Trophoblast cell (in vitro differentiated cells and primary cell): ENCODE measurements at regions not wholly inside any gene's neighbourhood (a gene's known extent, or its start where the extent isn't known, plus 50 kb on each side); places are given as distances from the start of the nearest gene placed in this dataset.

Source experiments
- DNase-seq, 2 donors: peaks; one replicate each; pipeline ENCODE4 v3.0.0-alpha.2; 2016
- H2AFZ ChIP-seq: 2 replicates; pipeline ENCODE4 v1.6.1; 2013; ENCODE audit warnings: low read length, moderate library complexity, mild to moderate bottlenecking; ENCODE audit not compliant: insufficient read depth, poor library complexity
- H2AK5ac ChIP-seq: 2 replicates; pipeline ENCODE4 v1.6.1; 2013; ENCODE audit warnings: mild to moderate bottlenecking, low read length
- H2BK120ac ChIP-seq: 2 replicates; pipeline ENCODE4 v1.6.1; 2013; ENCODE audit warnings: low read length, mild to moderate bottlenecking, moderate library complexity; ENCODE audit not compliant: insufficient read depth, poor library complexity
- H2BK12ac ChIP-seq: 2 replicates; pipeline ENCODE4 v1.6.1; 2013; ENCODE audit warnings: mild to moderate bottlenecking, low read length, moderate library complexity
- H2BK5ac ChIP-seq: 2 replicates; pipeline ENCODE4 v1.6.1; 2013; ENCODE audit warnings: low read length, low read depth, moderate library complexity, mild to moderate bottlenecking; ENCODE audit not compliant: poor library complexity
- H3K14ac ChIP-seq: 2 replicates; pipeline ENCODE4 v1.6.1; 2013; ENCODE audit warnings: mild to moderate bottlenecking, low read length
- H3K18ac ChIP-seq: 2 replicates; pipeline ENCODE4 v1.6.1; 2013; ENCODE audit warnings: mild to moderate bottlenecking, low read length
- H3K23ac ChIP-seq: 2 replicates; pipeline ENCODE4 v1.6.1; 2013; ENCODE audit warnings: low read length
- H3K27ac ChIP-seq: 2 replicates; pipeline ENCODE4 v1.5.1; 2013; ENCODE audit warnings: low read depth, mild to moderate bottlenecking, inconsistent platforms, low read length, moderate library complexity
- H3K27me3 ChIP-seq: 2 replicates; pipeline ENCODE4 v1.6.1; 2013; ENCODE audit warnings: inconsistent platforms, mild to moderate bottlenecking, low read length, moderate library complexity; ENCODE audit not compliant: insufficient read depth
- H3K36me3 ChIP-seq, 2 experiments: 1 replicate in 1 of 2; 2 replicates in 1 of 2; pipeline ENCODE4 v1.6.1; 2013; ENCODE audit warnings: low read length in 2 of 2, mild to moderate bottlenecking in 2 of 2, moderate library complexity in 1 of 2; ENCODE audit not compliant: insufficient read depth in 2 of 2, control insufficient read depth in 1 of 2
- H3K4ac ChIP-seq: 2 replicates; pipeline ENCODE4 v1.6.1; 2013; ENCODE audit warnings: low read depth, mild to moderate bottlenecking, low read length, moderate library complexity
- H3K4me1 ChIP-seq, 2 experiments: 1 replicate in 1 of 2; 2 replicates in 1 of 2; pipeline ENCODE4 v1.6.1; 2013; ENCODE audit warnings: low read length in 2 of 2, mild to moderate bottlenecking in 2 of 2, moderate library complexity in 1 of 2; ENCODE audit not compliant: insufficient read depth in 2 of 2, control insufficient read depth in 1 of 2
- H3K4me2 ChIP-seq: 2 replicates; pipeline ENCODE4 v1.6.1; 2013; ENCODE audit warnings: inconsistent platforms, mild to moderate bottlenecking, low read length, moderate library complexity
- H3K4me3 ChIP-seq: 2 replicates; pipeline ENCODE4 v1.5.1; 2013; ENCODE audit warnings: mild to moderate bottlenecking, low read depth, low read length, inconsistent platforms
- H3K79me1 ChIP-seq: one replicate; pipeline ENCODE4 v1.6.1; 2013; ENCODE audit warnings: low read length
- H3K79me2 ChIP-seq: 2 replicates; pipeline ENCODE4 v1.6.1; 2013; ENCODE audit warnings: low read length, mild to moderate bottlenecking; ENCODE audit not compliant: control insufficient read depth, insufficient read depth, poor library complexity
- H3K9ac ChIP-seq: 2 replicates; pipeline ENCODE4 v1.6.1; 2013; ENCODE audit warnings: mild to moderate bottlenecking, low read length
- H3K9me3 ChIP-seq: 2 replicates; pipeline ENCODE4 v1.6.1; 2013; ENCODE audit warnings: low read depth, mild to moderate bottlenecking, control low read depth, inconsistent platforms, low read length; ENCODE audit not compliant: insufficient read depth
- H4K12ac ChIP-seq: 2 replicates; pipeline ENCODE4 v1.6.1; 2013; ENCODE audit warnings: low read depth, mild to moderate bottlenecking, low read length, moderate library complexity
- H4K8ac ChIP-seq: 2 replicates; pipeline ENCODE4 v1.6.1; 2013; ENCODE audit warnings: low read depth, mild to moderate bottlenecking, low read length, moderate library complexity
- H4K91ac ChIP-seq: one replicate; pipeline ENCODE4 v1.6.1; 2013; ENCODE audit warnings: low read depth, mild to moderate bottlenecking, low read length, moderate library complexity
- WGBS: extraction: QIAGEN DNeasy Blood & Tissue Kit; methylation state at CpG from one replicate; pipeline ENCODE4 v1.1.7; 2013; ENCODE audit warnings: missing lambda C conversion rate; ENCODE audit not compliant: insufficient read length, insufficient coverage; ENCODE audit errors: extremely low coverage; 5-methylcytosine and 5-hydroxymethylcytosine counted together

DNA sequence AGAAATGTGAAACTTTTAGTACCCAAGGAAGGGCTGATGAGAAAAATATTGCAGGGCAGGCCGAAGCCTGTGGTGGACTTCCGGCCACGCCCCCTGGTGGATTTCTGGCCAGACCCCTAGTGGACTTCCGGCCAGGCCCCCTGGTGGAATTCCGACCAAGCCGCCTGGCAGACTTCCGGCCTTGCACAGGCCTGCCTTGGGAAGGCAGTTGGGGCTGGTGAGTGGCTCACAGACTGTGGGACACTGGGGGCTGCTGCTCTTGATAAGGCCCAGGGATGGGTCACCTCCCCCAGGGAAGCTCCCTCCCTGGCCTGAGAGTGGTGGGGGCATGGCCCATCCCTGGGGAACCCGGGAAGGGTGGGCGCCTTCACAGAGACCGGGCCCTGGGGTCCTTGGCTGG is 116.4 kb upstream of the MKI67 start:
- Histone ChIP-seq H2AFZ (no peak overlapping the region), H4K8ac (no peak overlapping the region), H4K91ac (no peak overlapping the region), H3K4ac (no peak overlapping the region), H2BK12ac (no peak overlapping the region), H3K4me1 (peaks cover 0 to 2% of the 10 kb centered on the region in 2 experiments), H3K9me3 (peaks cover 2% of the 10 kb centered on the region), H2AK5ac (no peak overlapping the region), H3K27me3 (no peaks in the 10 kb centered on the region), H3K9ac (no peak overlapping the region), H3K36me3 (no peaks in the 10 kb centered on the region), H2BK120ac (no peak overlapping the region), H3K79me1 (no peaks in the 10 kb centered on the region), H3K18ac (no peak overlapping the region), H2BK5ac (no peak overlapping the region), H4K12ac (no peak overlapping the region), H3K79me2 (no peaks in the 10 kb centered on the region), H3K4me2 (no peak overlapping the region), H3K23ac (no peak overlapping the region), H3K27ac (no peak overlapping the region), H3K14ac (no peak overlapping the region), H3K4me3 (no peak overlapping the region)
- WGBS = no CpG with 5 or more reads among the region's 10 CpGs
- DNase-seq = no peak

DNA sequence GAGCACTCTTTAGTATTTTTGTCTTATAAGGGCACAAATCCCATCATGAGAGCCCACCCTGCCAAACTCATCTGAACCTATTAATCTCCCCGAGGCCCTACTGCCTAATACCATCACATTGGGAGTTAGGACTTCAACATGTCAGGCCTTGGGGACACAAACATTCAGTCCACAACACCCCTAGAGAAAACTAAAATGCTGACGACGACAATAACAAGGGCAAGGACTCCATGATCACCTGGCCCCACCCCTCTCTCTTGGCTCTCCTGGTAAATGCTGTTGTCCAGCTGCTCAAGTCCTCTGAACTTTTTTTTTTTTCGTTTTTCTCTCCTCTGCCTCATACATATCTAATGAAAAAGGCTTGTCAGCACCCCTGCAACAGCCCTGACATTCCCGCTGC is 118.8 kb upstream of the MKI67 start:
- no peak overlapping the region for H2AK5ac ChIP-seq

DNA sequence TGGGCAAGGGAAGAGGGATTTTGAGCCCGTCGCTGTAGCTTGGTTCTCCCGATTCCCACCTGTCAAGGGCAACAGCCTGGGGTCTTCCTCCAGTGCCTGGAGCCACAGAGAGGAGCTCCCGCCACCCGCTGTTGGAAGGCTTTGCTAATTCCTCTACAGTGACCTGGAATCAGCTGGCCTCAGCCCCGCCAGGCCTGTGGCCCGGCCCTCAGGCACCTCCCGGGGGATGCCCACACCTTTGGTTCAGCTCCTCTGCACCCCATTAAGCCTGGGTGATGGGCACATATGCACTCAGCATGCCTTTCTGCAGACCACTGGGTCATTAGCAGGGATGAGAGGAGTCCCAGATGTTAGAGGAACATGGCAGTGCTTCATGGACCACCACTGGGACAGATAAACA is 121.4 kb upstream of the MKI67 start:
- Histone ChIP-seq H2AK5ac (no peak overlapping the region), H4K91ac (no peak overlapping the region), H3K27me3 (no peaks in the 10 kb centered on the region), H3K79me2 (no peaks in the 10 kb centered on the region), H2AFZ (no peak overlapping the region), H4K12ac (no peak overlapping the region), H4K8ac (no peak overlapping the region), H2BK5ac (no peak overlapping the region), H3K4ac (no peak overlapping the region), H3K27ac (no peak overlapping the region), H3K4me2 (no peak overlapping the region), H2BK120ac (no peak overlapping the region), H3K79me1 (no peaks in the 10 kb centered on the region), H3K9me3 (peaks cover 5% of the 10 kb centered on the region), H3K14ac (no peak overlapping the region), H3K9ac (no peak overlapping the region), H3K4me1 (peaks cover 0 to 2% of the 10 kb centered on the region in 2 experiments), H3K18ac (no peak overlapping the region), H3K4me3 (no peak overlapping the region), H3K23ac (no peak overlapping the region), H2BK12ac (no peak overlapping the region), H3K36me3 (no peaks in the 10 kb centered on the region)
- WGBS = no CpG with 5 or more reads among the region's 8 CpGs
- DNase-seq = no peak

More for the DNA sequence above, 118.8 kb upstream of the MKI67 start:
- Histone ChIP-seq H2BK12ac (no peak overlapping the region), H2BK5ac (no peak overlapping the region), H4K91ac (no peak overlapping the region), H3K4ac (no peak overlapping the region), H3K23ac (no peak overlapping the region), H3K27me3 (no peaks in the 10 kb centered on the region), H2AFZ (no peak overlapping the region), H3K79me1 (no peaks in the 10 kb centered on the region), H3K27ac (no peak overlapping the region), H3K18ac (no peak overlapping the region), H3K79me2 (no peaks in the 10 kb centered on the region), H3K4me3 (no peak overlapping the region), H3K36me3 (no peaks in the 10 kb centered on the region), H3K9ac (no peak overlapping the region), H3K4me1 (peaks cover 0 to 2% of the 10 kb centered on the region in 2 experiments), H4K8ac (no peak overlapping the region), H3K14ac (no peak overlapping the region), H2BK120ac (no peak overlapping the region), H3K9me3 (peaks cover 2% of the 10 kb centered on the region), H4K12ac (no peak overlapping the region), H3K4me2 (no peak overlapping the region)
- DNase-seq = no peak
- no CpG with 5 or more reads among the region's 5 CpGs for WGBS

DNA sequence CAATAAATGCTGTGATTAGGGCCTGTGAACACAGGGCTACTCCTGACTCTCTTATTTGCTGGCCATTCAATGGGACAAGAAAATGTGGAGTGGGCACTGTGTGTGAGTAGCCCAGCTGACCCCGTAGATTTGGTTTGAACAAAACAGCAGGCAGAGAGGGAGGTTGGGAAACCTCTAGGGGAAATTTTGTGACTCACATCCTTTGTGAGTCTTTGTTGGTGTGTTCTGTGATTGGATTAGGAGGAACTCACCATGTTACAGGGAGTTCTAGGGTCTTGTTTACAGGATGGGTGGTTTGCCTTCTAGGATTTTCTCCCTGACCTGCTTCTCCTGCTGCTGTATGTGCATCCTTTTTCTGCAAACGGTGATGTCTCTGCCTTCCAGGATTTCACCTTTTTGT is 128.3 kb upstream of the MKI67 start:
- Histone ChIP-seq H3K27me3 (no peaks in the 10 kb centered on the region), H3K27ac (no peak overlapping the region), H3K36me3 (no peaks in the 10 kb centered on the region), H3K4me3 (no peak overlapping the region), H2AFZ (no peak overlapping the region), H3K4me1 (no peaks in the 10 kb centered on the region), H4K12ac (no peak overlapping the region), H3K9me3 (peaks cover 2% of the 10 kb centered on the region), H4K91ac (no peak overlapping the region), H3K4ac (no peak overlapping the region), H2BK5ac (no peak overlapping the region), H3K4me2 (no peak overlapping the region), H3K79me2 (no peaks in the 10 kb centered on the region), H2BK120ac (no peak overlapping the region), H4K8ac (no peak overlapping the region), H3K14ac (no peak overlapping the region), H3K18ac (no peak overlapping the region), H2BK12ac (no peak overlapping the region), H3K79me1 (no peaks in the 10 kb centered on the region), H3K9ac (no peak overlapping the region), H2AK5ac (no peak overlapping the region), H3K23ac (no peak overlapping the region)
- WGBS = no CpG with 5 or more reads among the region's 2 CpGs
- DNase-seq = no peak
